Astrocyte of the cerebellum (primary cell): ENCODE measurements at regions not wholly inside any gene's neighbourhood (a gene's known extent, or its start where the extent isn't known, plus 50 kb on each side); places are given as distances from the start of the nearest gene placed in this dataset.

ENCODE experiments used
- DNase-seq: peaks from one replicate; pipeline ENCODE4 v3.0.0-alpha.2; 2011; ENCODE audit warnings: low read depth
- H3K4me3 ChIP-seq: 2 replicates; pipeline ENCODE4 v1.5.1; 2011; ENCODE audit warnings: mild to moderate bottlenecking, low read depth, low read length, moderate library complexity
- CTCF ChIP-seq: IDR thresholded peaks from 2 replicates; pipeline ENCODE4 v1.5.1; 2012; ENCODE audit warnings: low read length, low read depth, moderate library complexity, mild to moderate bottlenecking; ENCODE audit errors: missing control alignments
- in situ Hi-C: cut with HindIII; loops from 2 replicates; pipeline ENCODE4 v1.10.0; 2017; ENCODE audit warnings: low sequenced_read_pairs

GRCh38 chr3:98972720-98973119 lies 71.2 kb upstream of the DCBLD2 start:
- DNase-seq: no peak
- in situ Hi-C loops: no loop called here
- TF ChIP-seq CTCF: no peak
- H3K4me3 ChIP-seq: no peak overlapping the region

- in situ Hi-C loops: no loop called here
- H3K4me3 ChIP-seq: no peak overlapping the region
- TF ChIP-seq CTCF: no peak
- DNase-seq: peak; percentile 86
Observed at GRCh38 chr3:98972155-98972554, 70.7 kb upstream of the DCBLD2 start.

DNA sequence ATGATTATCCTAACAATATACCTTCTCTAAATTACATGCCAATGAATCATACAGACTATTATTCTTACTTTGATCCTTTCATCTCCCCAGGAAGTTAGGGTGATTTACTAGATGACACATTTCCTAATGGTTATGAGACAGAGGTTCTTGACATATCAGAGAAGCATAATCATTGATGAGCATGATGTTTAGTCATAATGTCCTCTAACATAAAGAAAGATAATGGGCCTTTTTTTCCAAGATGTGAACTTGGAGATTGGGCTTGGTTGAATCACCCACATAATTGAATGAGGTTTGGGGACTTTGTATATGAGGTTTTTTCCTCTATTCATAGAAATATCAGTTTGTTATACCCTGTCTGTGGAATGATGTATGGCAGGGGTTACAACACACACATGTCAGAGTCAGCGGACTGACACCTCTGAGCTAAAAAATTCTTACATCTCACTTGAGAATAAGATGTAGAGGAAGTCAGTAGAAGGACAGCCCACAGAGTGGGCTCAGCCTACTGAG lies 69.7 kb upstream of the DCBLD2 start:
- in situ Hi-C loops: no loop called here

GRCh38 chr3:98969295-98969694 lies 67.8 kb upstream of the DCBLD2 start:
- H3K4me3 ChIP-seq: no peak overlapping the region
- DNase-seq: no peak
- in situ Hi-C loops: no loop called here
- TF ChIP-seq CTCF: no peak

More for the DNA sequence above, 69.7 kb upstream of the DCBLD2 start:
- no peak overlapping the region for H3K4me3 ChIP-seq
- DNase-seq: no peak
- TF ChIP-seq CTCF: no peak

- in situ Hi-C loops: no loop called here
- H3K4me3 ChIP-seq: no peak overlapping the region
- DNase-seq: no peak
- no peak for TF ChIP-seq CTCF
Observed at GRCh38 chr3:98968824-98969223, 67.3 kb upstream of the DCBLD2 start.

- in situ Hi-C loops: no loop called here
- no peak for TF ChIP-seq CTCF
- no peak overlapping the region for H3K4me3 ChIP-seq
- DNase-seq: no peak
Observed at GRCh38 chr3:98968347-98968746, 66.9 kb upstream of the DCBLD2 start.

DNA sequence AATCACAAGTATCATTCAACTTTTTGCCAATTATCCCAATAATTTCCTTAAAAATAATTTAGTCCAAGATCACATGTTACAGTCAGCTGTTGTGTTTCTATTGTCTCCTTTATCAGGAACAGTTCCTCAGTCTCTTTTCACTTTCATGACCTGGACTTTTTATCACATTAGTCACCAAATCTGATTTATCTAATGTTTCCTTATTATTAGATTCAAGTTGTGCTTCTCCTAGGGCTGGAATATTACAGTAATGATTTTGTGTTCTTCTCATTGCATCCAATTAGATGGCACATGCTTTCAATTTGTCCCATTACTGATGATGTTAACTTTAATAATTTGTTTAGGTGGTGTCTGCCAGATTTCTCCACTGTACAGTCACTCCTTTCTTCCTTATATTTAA lies 66.3 kb upstream of the DCBLD2 start:
- in situ Hi-C loops: no loop called here
- no peak for TF ChIP-seq CTCF
- no peak overlapping the region for H3K4me3 ChIP-seq
- no peak for DNase-seq
